ENCODE measurements at regions not wholly inside any gene's neighbourhood (a gene's known extent, or its start where the extent isn't known, plus 50 kb on each side); places are given as distances from the start of the nearest gene placed in this dataset.

DNA sequence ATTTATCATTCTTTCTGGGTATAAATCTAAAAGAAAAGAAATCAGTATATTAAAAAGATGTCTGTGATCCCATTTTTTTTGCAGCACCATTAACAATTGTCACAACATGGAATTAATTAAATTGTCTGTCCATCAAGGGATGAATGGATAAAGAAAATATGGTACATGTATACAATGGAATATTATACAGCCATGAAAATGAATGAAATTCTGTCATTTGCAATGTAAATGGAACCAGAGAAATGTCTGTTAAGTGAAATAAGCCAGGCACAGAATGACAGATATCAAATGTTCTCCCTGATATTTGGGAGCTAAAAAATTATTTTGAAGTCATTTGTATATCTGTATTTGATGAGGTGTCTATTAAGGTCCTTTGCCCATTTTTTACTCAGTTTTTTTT, 77.1 kb upstream of the NDST4 start:
- no peak overlapping the region for H3K9ac ChIP-seq (ENCODE audit: extremely low read depth, insufficient read length, low read length)
- no peaks in the 10 kb centered on the region for H3K27me3 ChIP-seq (ENCODE audit: insufficient read depth, low read length)
- no peak overlapping the region for H3K23ac ChIP-seq (ENCODE audit: insufficient read length, low read depth, low read length)
- H3K4me1 Mint-ChIP-seq: no peaks in the 10 kb centered on the region
- no peak for DNase-seq
- H2BK120ac ChIP-seq (ENCODE audit: low read depth, low read length, poor library complexity, severe bottlenecking): no peak overlapping the region
- H3K27me3 Mint-ChIP-seq (ENCODE audit: low read depth): no peaks in the 10 kb centered on the region
- H3K27ac Mint-ChIP-seq: no peak overlapping the region
- no peak overlapping the region for H2AFZ ChIP-seq (ENCODE audit: low read length)
- H3K4me2 ChIP-seq (ENCODE audit: insufficient read depth, insufficient read length, low read length): no peak overlapping the region
- H2BK20ac ChIP-seq (ENCODE audit: low read depth, low read length, poor library complexity, severe bottlenecking): no peak overlapping the region
- no peaks in the 10 kb centered on the region for H3K79me2 ChIP-seq (ENCODE audit: insufficient read depth, low read length)
- no peak overlapping the region for H3K27ac ChIP-seq (ENCODE audit: insufficient read length, low read depth, low read length)
- peaks cover 4 to 7% of the 10 kb centered on the region in 2 experiments; a peak in 2 of 5 replicates for H3K9me3 Mint-ChIP-seq
- no peak overlapping the region for H3T11ph ChIP-seq (ENCODE audit: low read length)
- no peak overlapping the region for H4K5ac ChIP-seq (ENCODE audit: insufficient read length, low read depth, low read length)
- no peak overlapping the region for H3K18ac ChIP-seq (ENCODE audit: insufficient read length, low read depth, low read length)
- no peaks in the 10 kb centered on the region for H4K20me1 ChIP-seq (ENCODE audit: control insufficient read depth, insufficient read depth, insufficient read length)
- no peaks in the 10 kb centered on the region for H3K79me1 ChIP-seq (ENCODE audit: insufficient read depth, low read depth, low read length, poor library complexity, severe bottlenecking)
- H3K4me1 ChIP-seq (ENCODE audit: insufficient read depth, low read length): no peaks in the 10 kb centered on the region
- H4K91ac ChIP-seq (ENCODE audit: insufficient read length, low read depth, low read length): no peak overlapping the region
- no peak overlapping the region for H2BK5ac ChIP-seq (ENCODE audit: insufficient read length, low read length)
- TF ChIP-seq, protein P1, sequence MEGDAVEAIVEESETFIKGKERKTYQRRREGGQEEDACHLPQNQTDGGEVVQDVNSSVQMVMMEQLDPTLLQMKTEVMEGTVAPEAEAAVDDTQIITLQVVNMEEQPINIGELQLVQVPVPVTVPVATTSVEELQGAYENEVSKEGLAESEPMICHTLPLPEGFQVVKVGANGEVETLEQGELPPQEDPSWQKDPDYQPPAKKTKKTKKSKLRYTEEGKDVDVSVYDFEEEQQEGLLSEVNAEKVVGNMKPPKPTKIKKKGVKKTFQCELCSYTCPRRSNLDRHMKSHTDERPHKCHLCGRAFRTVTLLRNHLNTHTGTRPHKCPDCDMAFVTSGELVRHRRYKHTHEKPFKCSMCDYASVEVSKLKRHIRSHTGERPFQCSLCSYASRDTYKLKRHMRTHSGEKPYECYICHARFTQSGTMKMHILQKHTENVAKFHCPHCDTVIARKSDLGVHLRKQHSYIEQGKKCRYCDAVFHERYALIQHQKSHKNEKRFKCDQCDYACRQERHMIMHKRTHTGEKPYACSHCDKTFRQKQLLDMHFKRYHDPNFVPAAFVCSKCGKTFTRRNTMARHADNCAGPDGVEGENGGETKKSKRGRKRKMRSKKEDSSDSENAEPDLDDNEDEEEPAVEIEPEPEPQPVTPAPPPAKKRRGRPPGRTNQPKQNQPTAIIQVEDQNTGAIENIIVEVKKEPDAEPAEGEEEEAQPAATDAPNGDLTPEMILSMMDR (conservative IDR thresholded peaks at IDR 0.05): no peak
- no peak overlapping the region for H2AK5ac ChIP-seq (ENCODE audit: insufficient read length, low read length)
- no peaks in the 10 kb centered on the region for H3K9me3 ChIP-seq (ENCODE audit: control insufficient read depth, low read depth, low read length)
- no peaks in the 10 kb centered on the region; a peak in 1 of 7 replicates for H3K36me3 Mint-ChIP-seq (ENCODE audit: insufficient read depth in 1 of 3, low read depth in 3 of 3)
- no peak overlapping the region for H3K4ac ChIP-seq (ENCODE audit: low read depth, low read length)
- no peak overlapping the region for H4K8ac ChIP-seq (replicated peaks; ENCODE audit: insufficient read length, low read depth, low read length)
- no peak overlapping the region for H2BK15ac ChIP-seq (ENCODE audit: low read depth, low read length)
- H2BK12ac ChIP-seq (ENCODE audit: insufficient read length, low read depth, low read length): no peak overlapping the region
- no peak overlapping the region for H3K4me3 Mint-ChIP-seq
- H3K23me2 ChIP-seq (ENCODE audit: insufficient read length, low read depth, low read length, poor library complexity, severe bottlenecking): no peaks in the 10 kb centered on the region
- no peak overlapping the region for H3K14ac ChIP-seq (ENCODE audit: insufficient read depth, low read length)
- no peak overlapping the region for H3K56ac ChIP-seq (ENCODE audit: insufficient read length, low read depth, low read length)
